ENCODE measurements at regions not wholly inside any gene's neighbourhood (a gene's known extent, or its start where the extent isn't known, plus 50 kb on each side); places are given as distances from the start of the nearest gene placed in this dataset.

- H2AFZ ChIP-seq (ENCODE audit: low read length), result no peak overlapping the region
- H3K27ac ChIP-seq (ENCODE audit: insufficient read depth, low read length), result no peak overlapping the region
- no peaks in the 10 kb centered on the region for H3K79me2 ChIP-seq (ENCODE audit: control insufficient read depth, insufficient read depth, low read length)
- H3K4me3 ChIP-seq (replicated peaks in 1 of 4; ENCODE audit: control extremely low read depth in 1 of 4, insufficient read depth in 1 of 4, low read depth in 3 of 4, low read length in 4 of 4), result no peak overlapping the region
- DNase-seq (ENCODE audit: low read depth in 2 of 2), result peak; percentile 33 to 85
- H3K27me3 ChIP-seq (ENCODE audit: control insufficient read depth, insufficient read depth, low read length), result no peaks in the 10 kb centered on the region
- no peak for TF ChIP-seq EZH2 (IDR thresholded peaks at IDR 0.05; ENCODE audit: low read length, missing control alignments)
- TF ChIP-seq CTCF (conservative IDR thresholded peaks at IDR 0.05 in 1 of 2, IDR thresholded peaks at IDR 0.05 in 1 of 2; ENCODE audit: low read depth in 1 of 2, low read length in 2 of 2), result peak; percentile 17 to 25
- H4K20me1 ChIP-seq (ENCODE audit: control insufficient read depth, extremely low read depth, insufficient read depth, low read length), result no peaks in the 10 kb centered on the region
- H3K36me3 ChIP-seq (ENCODE audit: control insufficient read depth, insufficient read depth, low read length), result no peaks in the 10 kb centered on the region
- no peaks in the 10 kb centered on the region for H3K4me1 ChIP-seq (ENCODE audit: control insufficient read depth, extremely low read depth, insufficient read depth, low read length)
- no peak overlapping the region for H3K9ac ChIP-seq (ENCODE audit: insufficient read depth, low read length)
- no peaks in the 10 kb centered on the region for H3K9me3 ChIP-seq (ENCODE audit: control insufficient read depth, insufficient read depth, low read depth, low read length)
- H3K4me2 ChIP-seq (ENCODE audit: extremely low read depth, insufficient read depth, low read length), result no peak overlapping the region
These were observed 103.1 kb upstream of the SPACA1 start for GRCh38 chr6:87944541-87944954.

- Histone ChIP-seq H3K36me3 (ENCODE audit: control insufficient read depth, insufficient read depth, low read length) (no peaks in the 10 kb centered on the region), H3K79me2 (ENCODE audit: control insufficient read depth, insufficient read depth, low read length) (no peaks in the 10 kb centered on the region), H4K20me1 (ENCODE audit: control insufficient read depth, extremely low read depth, insufficient read depth, low read length) (no peaks in the 10 kb centered on the region), H3K4me1 (ENCODE audit: control insufficient read depth, extremely low read depth, insufficient read depth, low read length) (no peaks in the 10 kb centered on the region), H3K4me2 (ENCODE audit: extremely low read depth, insufficient read depth, low read length) (no peak overlapping the region), H3K9ac (ENCODE audit: insufficient read depth, low read length) (no peak overlapping the region), H3K27ac (ENCODE audit: insufficient read depth, low read length) (no peak overlapping the region), H3K27me3 (ENCODE audit: control insufficient read depth, insufficient read depth, low read length) (no peaks in the 10 kb centered on the region), H2AFZ (ENCODE audit: low read length) (no peak overlapping the region), H3K9me3 (ENCODE audit: control insufficient read depth, insufficient read depth, low read depth, low read length) (no peaks in the 10 kb centered on the region), H3K4me3 (replicated peaks in 1 of 4; ENCODE audit: control extremely low read depth in 1 of 4, insufficient read depth in 1 of 4, low read depth in 3 of 4, low read length in 4 of 4) (no peak overlapping the region)
- DNase-seq (ENCODE audit: low read depth in 2 of 2), result no peak
- TF ChIP-seq EZH2 (IDR thresholded peaks at IDR 0.05; ENCODE audit: low read length, missing control alignments), result no peak
- TF ChIP-seq CTCF (conservative IDR thresholded peaks at IDR 0.05 in 1 of 2, IDR thresholded peaks at IDR 0.05 in 1 of 2; ENCODE audit: low read depth in 1 of 2, low read length in 2 of 2), result no peak
These were observed 104.5 kb upstream of the SPACA1 start for GRCh38 chr6:87943191-87943590.

- Histone ChIP-seq H3K9ac (ENCODE audit: insufficient read depth, low read length) (no peak overlapping the region), H3K4me1 (ENCODE audit: control insufficient read depth, extremely low read depth, insufficient read depth, low read length) (no peaks in the 10 kb centered on the region), H2AFZ (ENCODE audit: low read length) (no peak overlapping the region), H3K4me3 (replicated peaks in 1 of 4; ENCODE audit: control extremely low read depth in 1 of 4, insufficient read depth in 1 of 4, low read depth in 3 of 4, low read length in 4 of 4) (no peak overlapping the region), H3K27me3 (ENCODE audit: control insufficient read depth, insufficient read depth, low read length) (no peaks in the 10 kb centered on the region), H3K79me2 (ENCODE audit: control insufficient read depth, insufficient read depth, low read length) (no peaks in the 10 kb centered on the region), H3K36me3 (ENCODE audit: control insufficient read depth, insufficient read depth, low read length) (no peaks in the 10 kb centered on the region), H3K4me2 (ENCODE audit: extremely low read depth, insufficient read depth, low read length) (no peak overlapping the region), H3K27ac (ENCODE audit: insufficient read depth, low read length) (no peak overlapping the region), H4K20me1 (ENCODE audit: control insufficient read depth, extremely low read depth, insufficient read depth, low read length) (no peaks in the 10 kb centered on the region), H3K9me3 (ENCODE audit: control insufficient read depth, insufficient read depth, low read depth, low read length) (no peaks in the 10 kb centered on the region)
- DNase-seq (ENCODE audit: low read depth in 2 of 2), result no peak
- TF ChIP-seq CTCF (conservative IDR thresholded peaks at IDR 0.05 in 1 of 2, IDR thresholded peaks at IDR 0.05 in 1 of 2; ENCODE audit: low read depth in 1 of 2, low read length in 2 of 2) (no peak), EZH2 (IDR thresholded peaks at IDR 0.05; ENCODE audit: low read length, missing control alignments) (no peak)
These were observed 105.9 kb upstream of the SPACA1 start for GRCh38 chr6:87941556-87942358.
